ENCODE measurements at regions not wholly inside any gene's neighbourhood (a gene's known extent, or its start where the extent isn't known, plus 50 kb on each side); places are given as distances from the start of the nearest gene placed in this dataset.

GRCh38 chr15:37218351-37218916, 118.1 kb upstream of the MEIS2 start:
- H4K20me1 ChIP-seq (ENCODE audit: control insufficient read depth, insufficient read depth, low read depth, low read length): no peaks in the 10 kb centered on the region
- no peaks in the 10 kb centered on the region for H3K27me3 ChIP-seq (ENCODE audit: control insufficient read depth, low read length)
- H3F3A ChIP-seq (ENCODE audit: control insufficient read depth, insufficient read depth): no peaks in the 10 kb centered on the region
- no peak overlapping the region for H3K27ac ChIP-seq (ENCODE audit: low read depth, low read length)
- H3K36me3 ChIP-seq (ENCODE audit: control insufficient read depth, low read length): no peaks in the 10 kb centered on the region
- no peaks in the 10 kb centered on the region for H3K79me2 ChIP-seq (ENCODE audit: control insufficient read depth, low read length)
- H3K9me2 ChIP-seq (replicated peaks; ENCODE audit: control insufficient read depth, low read length): no peaks in the 10 kb centered on the region
- H3K4me1 ChIP-seq (ENCODE audit: control insufficient read depth, low read length): no peaks in the 10 kb centered on the region
- H3K4me2 ChIP-seq (ENCODE audit: low read length): no peak overlapping the region
- TF ChIP-seq CTCF (IDR thresholded peaks at IDR 0.05; ENCODE audit: low read depth, low read length, poor library complexity, severe bottlenecking) (no peak), EZH2phosphoT487 (IDR thresholded peaks at IDR 0.05; ENCODE audit: borderline replicate concordance, low read length) (no peak)
- H3K4me3 ChIP-seq (ENCODE audit: low read length): no peak overlapping the region
- H3K9me3 ChIP-seq (ENCODE audit: control insufficient read depth, insufficient read depth, low read length): no peaks in the 10 kb centered on the region

GRCh38 chr15:37219211-37219701, 118.9 kb upstream of the MEIS2 start:
- Histone ChIP-seq H3K4me1 (ENCODE audit: control insufficient read depth, low read length) (no peaks in the 10 kb centered on the region), H3K27ac (ENCODE audit: low read depth, low read length) (no peak overlapping the region), H3K79me2 (ENCODE audit: control insufficient read depth, low read length) (no peaks in the 10 kb centered on the region), H3K4me2 (ENCODE audit: low read length) (no peak overlapping the region), H4K20me1 (ENCODE audit: control insufficient read depth, insufficient read depth, low read depth, low read length) (no peaks in the 10 kb centered on the region), H3K4me3 (ENCODE audit: low read length) (no peak overlapping the region), H3K9me2 (replicated peaks; ENCODE audit: control insufficient read depth, low read length) (no peaks in the 10 kb centered on the region), H3K36me3 (ENCODE audit: control insufficient read depth, low read length) (no peaks in the 10 kb centered on the region), H3K9me3 (ENCODE audit: control insufficient read depth, insufficient read depth, low read length) (no peaks in the 10 kb centered on the region), H3F3A (ENCODE audit: control insufficient read depth, insufficient read depth) (no peaks in the 10 kb centered on the region), H3K27me3 (ENCODE audit: control insufficient read depth, low read length) (no peaks in the 10 kb centered on the region)
- no peak for TF ChIP-seq EZH2phosphoT487 (IDR thresholded peaks at IDR 0.05; ENCODE audit: borderline replicate concordance, low read length)
- TF ChIP-seq CTCF (IDR thresholded peaks at IDR 0.05; ENCODE audit: low read depth, low read length, poor library complexity, severe bottlenecking): no peak

GRCh38 chr15:37220949-37221670, 120.8 kb upstream of the MEIS2 start:
- H3K27ac ChIP-seq (ENCODE audit: low read depth, low read length): no peak overlapping the region
- H3K27me3 ChIP-seq (ENCODE audit: control insufficient read depth, low read length): no peaks in the 10 kb centered on the region
- H3K4me1 ChIP-seq (ENCODE audit: control insufficient read depth, low read length): no peaks in the 10 kb centered on the region
- H4K20me1 ChIP-seq (ENCODE audit: control insufficient read depth, insufficient read depth, low read depth, low read length): no peaks in the 10 kb centered on the region
- no peak overlapping the region for H3K4me3 ChIP-seq (ENCODE audit: low read length)
- no peaks in the 10 kb centered on the region for H3K36me3 ChIP-seq (ENCODE audit: control insufficient read depth, low read length)
- TF ChIP-seq CTCF (IDR thresholded peaks at IDR 0.05; ENCODE audit: low read depth, low read length, poor library complexity, severe bottlenecking): no peak
- TF ChIP-seq EZH2phosphoT487 (IDR thresholded peaks at IDR 0.05; ENCODE audit: borderline replicate concordance, low read length): no peak
- H3K4me2 ChIP-seq (ENCODE audit: low read length): no peak overlapping the region
- no peaks in the 10 kb centered on the region for H3F3A ChIP-seq (ENCODE audit: control insufficient read depth, insufficient read depth)
- no peaks in the 10 kb centered on the region for H3K79me2 ChIP-seq (ENCODE audit: control insufficient read depth, low read length)
- H3K9me2 ChIP-seq (replicated peaks; ENCODE audit: control insufficient read depth, low read length): no peaks in the 10 kb centered on the region
- H3K9me3 ChIP-seq (ENCODE audit: control insufficient read depth, insufficient read depth, low read length): no peaks in the 10 kb centered on the region
